Esophagus muscularis mucosa (tissue), 4 donors: ENCODE measurements at regions not wholly inside any gene's neighbourhood (a gene's known extent, or its start where the extent isn't known, plus 50 kb on each side); places are given as distances from the start of the nearest gene placed in this dataset.

Experiments used
- DNase-seq: peaks from one replicate; pipeline ENCODE4 v3.0.0-alpha.2; 2017; ENCODE audit errors: extremely low spot score
- H3K27ac ChIP-seq, 4 donors: fragments of 200-600 bp; sonication (generic); replicated peaks in 1 of 4; 1 replicate in 3 of 4; 2 replicates in 1 of 4; pipeline ENCODE4 v1.5.1; 2016 to 2019; ENCODE audit warnings: mild to moderate bottlenecking in 1 of 4
- H3K27me3 ChIP-seq, 4 donors: fragments of 200-600 bp; sonication (generic); one replicate each; pipeline versions ENCODE4 v1.5.1 to v1.6.0; 2016 to 2019
- H3K36me3 ChIP-seq, 4 donors: fragments of 200-600 bp; sonication (generic); one replicate each; pipeline ENCODE4 v1.5.1; 2016 to 2019
- H3K4me1 ChIP-seq, 4 donors: fragments of 200-600 bp; sonication (generic); one replicate each; pipeline ENCODE4 v1.5.1; 2016 to 2019
- H3K4me3 ChIP-seq, 4 donors: fragments of 200-600 bp; sonication (generic); 1 replicate in 2 of 4; 2 replicates in 2 of 4; pipeline ENCODE4 v1.5.1; 2016 to 2019; ENCODE audit warnings: mild to moderate bottlenecking in 4 of 4, moderate library complexity in 1 of 4
- H3K9me3 ChIP-seq, 4 donors: fragments of 200-600 bp; sonication (generic); 1 replicate in 3 of 4; 2 replicates in 1 of 4; pipeline ENCODE4 v1.5.1; 2016 to 2019
- EP300 ChIP-seq: sonication (generic); formaldehyde crosslinking; IDR thresholded peaks from one replicate; pipeline ENCODE4 v1.6.1; 2017; ENCODE audit warnings: antibody characterized with exemption
- POLR2A ChIP-seq: fragments of 450-650 bp; IDR thresholded peaks from one replicate; pipeline ENCODE4 v1.6.1; 2017; ENCODE audit warnings: antibody characterized with exemption, moderate library complexity, mild to moderate bottlenecking, low read depth
- POLR2AphosphoS5 ChIP-seq, 2 donors: sonication (generic); formaldehyde crosslinking; IDR thresholded peaks; one replicate each; pipeline ENCODE4 v1.6.1; 2017; ENCODE audit warnings: antibody characterized with exemption in 2 of 2
- WGBS: methylation state at CpG from one replicate; pipeline ENCODE4 v1.1.5; 2018; 5-methylcytosine and 5-hydroxymethylcytosine counted together
- intact Hi-C: fragments of 100-400 bp; cut with DNase I; formaldehyde crosslinking; loops from one replicate; pipeline ENCODE4 v1.15.1; 2023
- TF ChIP-seq, protein P1 (sequence below), 3 experiments: fragments of 200-600 bp in 2 of 3; fragments of 450-650 bp in 1 of 3; sonication (generic) in 2 of 3; IDR thresholded peaks; one replicate each; pipeline ENCODE4 v1.5.1; 2017 to 2019; ENCODE audit warnings: antibody characterized with exemption in 3 of 3, mild to moderate bottlenecking in 2 of 3, moderate library complexity in 1 of 3

DNA sequence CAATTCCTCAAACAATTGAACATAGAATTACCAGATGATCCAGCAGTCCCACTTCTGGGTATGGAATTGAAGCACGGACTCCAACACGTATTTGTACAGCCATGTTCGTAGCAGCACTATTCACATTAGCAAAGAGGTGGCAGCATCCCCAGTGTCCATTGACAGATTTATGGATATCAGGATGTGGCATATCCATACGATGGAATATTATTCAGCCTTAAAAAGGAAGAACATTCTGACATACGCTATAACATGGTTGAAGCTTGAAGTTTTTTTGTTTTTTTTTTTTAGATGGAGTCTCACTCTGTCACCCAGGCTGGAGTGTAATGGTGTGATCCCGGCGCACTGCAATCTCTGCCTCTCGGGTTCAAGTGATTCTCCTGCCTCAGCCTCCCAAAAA, 220.6 kb downstream of the ZIC5 start:
- no peak overlapping the region for H3K4me3 ChIP-seq
- intact Hi-C loops: no loop called here
- no peaks in the 10 kb centered on the region for H3K27me3 ChIP-seq
- no peaks in the 10 kb centered on the region for H3K36me3 ChIP-seq
- H3K9me3 ChIP-seq: no peaks in the 10 kb centered on the region
- DNase-seq: no peak
- WGBS: 97% methylated on average over 8 of the region's 8 CpGs
- no peak overlapping the region for H3K27ac ChIP-seq
- H3K4me1 ChIP-seq: no peaks in the 10 kb centered on the region
- TF ChIP-seq EP300: no peak
- TF ChIP-seq, protein P1, sequence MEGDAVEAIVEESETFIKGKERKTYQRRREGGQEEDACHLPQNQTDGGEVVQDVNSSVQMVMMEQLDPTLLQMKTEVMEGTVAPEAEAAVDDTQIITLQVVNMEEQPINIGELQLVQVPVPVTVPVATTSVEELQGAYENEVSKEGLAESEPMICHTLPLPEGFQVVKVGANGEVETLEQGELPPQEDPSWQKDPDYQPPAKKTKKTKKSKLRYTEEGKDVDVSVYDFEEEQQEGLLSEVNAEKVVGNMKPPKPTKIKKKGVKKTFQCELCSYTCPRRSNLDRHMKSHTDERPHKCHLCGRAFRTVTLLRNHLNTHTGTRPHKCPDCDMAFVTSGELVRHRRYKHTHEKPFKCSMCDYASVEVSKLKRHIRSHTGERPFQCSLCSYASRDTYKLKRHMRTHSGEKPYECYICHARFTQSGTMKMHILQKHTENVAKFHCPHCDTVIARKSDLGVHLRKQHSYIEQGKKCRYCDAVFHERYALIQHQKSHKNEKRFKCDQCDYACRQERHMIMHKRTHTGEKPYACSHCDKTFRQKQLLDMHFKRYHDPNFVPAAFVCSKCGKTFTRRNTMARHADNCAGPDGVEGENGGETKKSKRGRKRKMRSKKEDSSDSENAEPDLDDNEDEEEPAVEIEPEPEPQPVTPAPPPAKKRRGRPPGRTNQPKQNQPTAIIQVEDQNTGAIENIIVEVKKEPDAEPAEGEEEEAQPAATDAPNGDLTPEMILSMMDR (IDR thresholded peaks at IDR 0.05): no peak
- no peak for TF ChIP-seq POLR2A
- TF ChIP-seq POLR2AphosphoS5 (IDR thresholded peaks at IDR 0.05): no peak

DNA sequence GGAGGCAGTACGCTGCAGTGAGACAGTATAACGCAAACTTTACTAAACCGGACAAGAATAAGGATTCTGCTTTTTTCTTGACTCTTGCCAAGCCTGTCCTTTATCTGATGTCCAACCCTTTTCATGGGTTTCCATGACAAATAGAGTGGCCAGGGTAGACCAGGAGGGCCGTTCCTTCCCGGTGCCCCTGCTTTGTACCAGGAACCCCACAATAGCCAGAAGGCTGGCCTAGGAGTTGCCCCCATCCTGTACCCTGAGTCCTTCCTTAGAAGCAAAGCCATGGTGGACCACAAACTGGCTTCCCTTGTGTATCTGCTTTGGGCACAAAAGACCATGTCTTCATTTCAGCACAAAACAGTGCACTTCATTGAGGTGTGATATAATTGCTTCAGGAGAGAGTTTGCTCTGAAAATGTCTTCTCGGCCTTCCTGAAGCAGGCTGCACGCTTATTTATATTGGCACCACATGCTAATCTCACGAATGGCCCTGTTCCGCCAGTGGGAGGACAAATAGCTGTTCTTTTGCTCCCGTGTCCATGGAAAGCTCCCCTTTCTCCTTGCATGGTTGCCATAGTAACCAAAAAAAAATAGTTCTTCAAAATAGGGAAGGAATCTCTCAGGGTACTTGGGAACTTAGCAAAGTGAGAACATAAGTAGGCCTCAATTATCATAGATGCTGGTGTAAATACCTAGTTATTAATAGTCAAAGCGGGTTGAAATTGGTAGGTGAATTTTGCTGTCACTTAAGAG, 222.1 kb downstream of the ZIC5 start:
- DNase-seq: no peak
- H3K4me1 ChIP-seq: no peaks in the 10 kb centered on the region
- TF ChIP-seq EP300 (no peak), POLR2A (no peak), POLR2AphosphoS5 (IDR thresholded peaks at IDR 0.05) (no peak)
- TF ChIP-seq, protein P1 (IDR thresholded peaks at IDR 0.05): no peak
- intact Hi-C loops: no loop called here
- no peaks in the 10 kb centered on the region for H3K36me3 ChIP-seq
- WGBS: 86% methylated on average over 11 of the region's 11 CpGs
- H3K9me3 ChIP-seq: no peaks in the 10 kb centered on the region
- H3K4me3 ChIP-seq: no peak overlapping the region
- H3K27ac ChIP-seq: no peak overlapping the region
- H3K27me3 ChIP-seq: no peaks in the 10 kb centered on the region

DNA sequence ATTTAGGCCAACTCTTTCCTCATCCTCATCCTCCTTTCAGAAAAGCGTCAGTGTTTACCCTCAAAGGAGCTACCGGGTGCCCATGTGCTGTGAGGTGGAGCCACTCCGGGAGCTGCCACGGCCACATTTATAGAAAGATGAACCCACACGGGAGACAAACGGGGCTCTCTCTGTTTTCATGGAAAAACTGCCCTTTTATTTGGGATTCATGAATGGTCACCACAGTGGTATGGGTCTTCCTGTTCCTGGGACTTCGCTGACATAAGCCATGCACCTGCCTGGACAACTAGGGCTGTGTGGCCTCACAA, 224.2 kb downstream of the ZIC5 start:
- Histone ChIP-seq H3K4me3 (no peak overlapping the region), H3K4me1 (peaks cover 0 to 11% (median 4%) of the 10 kb centered on the region in 4 donors), H3K27ac (no peak overlapping the region), H3K36me3 (no peaks in the 10 kb centered on the region), H3K27me3 (no peaks in the 10 kb centered on the region), H3K9me3 (no peaks in the 10 kb centered on the region)
- DNase-seq: no peak
- TF ChIP-seq POLR2AphosphoS5 (IDR thresholded peaks at IDR 0.05) (no peak), EP300 (no peak)
- intact Hi-C loops: no loop called here
- WGBS: 65% methylated on average over 7 of the region's 7 CpGs

DNA sequence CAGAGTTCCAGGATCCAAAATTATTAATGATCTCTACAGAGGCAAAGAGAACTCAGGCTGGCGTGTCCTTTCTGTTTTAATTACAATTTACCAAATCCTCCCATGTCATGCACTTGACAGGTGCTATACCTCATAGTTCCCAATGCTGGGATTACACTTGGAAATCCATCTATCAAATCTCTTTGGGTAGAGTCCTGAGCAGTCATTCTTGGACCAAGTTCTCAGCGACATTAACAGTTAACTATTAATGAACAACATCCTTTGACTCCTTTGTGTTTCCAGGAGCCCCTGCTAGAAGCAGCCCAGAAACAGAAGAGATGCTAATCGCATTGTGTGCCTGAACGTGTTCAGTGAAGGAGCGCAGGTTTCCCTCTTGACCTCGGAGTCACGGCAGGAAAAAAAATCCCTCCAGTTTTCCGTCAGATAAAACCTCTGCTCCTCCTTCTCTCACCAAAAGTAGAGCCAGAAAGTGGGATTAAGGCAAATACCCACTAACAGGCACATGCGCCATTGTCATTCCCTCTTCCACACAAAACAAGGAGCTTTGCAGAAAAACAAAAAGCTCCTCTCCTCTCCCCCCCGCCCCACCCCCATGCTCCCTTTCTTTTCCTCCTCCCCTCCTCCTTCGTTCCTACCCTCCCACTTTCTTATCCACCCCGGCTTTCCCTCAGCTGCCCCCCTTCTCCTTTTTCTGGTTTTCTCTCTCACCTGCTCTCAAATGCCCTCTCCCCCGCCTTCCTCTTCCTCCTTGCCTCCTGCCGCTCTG, 224.7 kb downstream of the ZIC5 start:
- 58% methylated on average over 14 of the region's 14 CpGs for WGBS
- intact Hi-C loops: no loop called here
- DNase-seq: no peak
- peaks cover 0 to 17% (median 7%) of the 10 kb centered on the region in 4 donors for H3K4me1 ChIP-seq
- no peaks in the 10 kb centered on the region for H3K36me3 ChIP-seq
- H3K27me3 ChIP-seq: no peaks in the 10 kb centered on the region
- H3K27ac ChIP-seq: no peak overlapping the region
- TF ChIP-seq POLR2AphosphoS5 (IDR thresholded peaks at IDR 0.05) (no peak), EP300 (no peak), POLR2A (no peak)
- TF ChIP-seq, protein P1 (IDR thresholded peaks at IDR 0.05): no peak
- no peaks in the 10 kb centered on the region for H3K9me3 ChIP-seq
- H3K4me3 ChIP-seq: no peak overlapping the region

DNA sequence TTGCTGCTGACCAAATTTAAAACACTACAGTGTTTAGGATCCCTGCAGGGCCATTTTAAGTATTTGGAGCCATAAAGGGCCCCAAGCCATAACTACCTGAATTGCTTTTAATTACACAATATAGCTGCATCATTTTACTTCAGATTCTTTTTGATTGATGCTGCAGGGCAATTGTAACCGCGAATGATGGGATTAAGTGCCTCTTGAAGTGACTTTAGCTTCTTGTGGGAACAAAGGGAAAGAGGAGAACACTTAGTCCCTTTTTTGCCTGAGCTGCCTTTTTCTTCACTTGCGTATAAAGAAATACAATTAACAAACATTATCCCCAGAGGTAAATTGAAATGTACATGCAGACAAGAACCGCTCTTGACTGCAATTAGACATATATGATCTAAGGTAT, 228.5 kb downstream of the ZIC5 start:
- 85% methylated on average over 4 of the region's 4 CpGs for WGBS
- Histone ChIP-seq H3K27me3 (no peaks in the 10 kb centered on the region), H3K4me3 (no peak overlapping the region), H3K36me3 (no peaks in the 10 kb centered on the region), H3K27ac (no peak overlapping the region), H3K9me3 (no peaks in the 10 kb centered on the region), H3K4me1 (peaks cover 0 to 17% (median 7%) of the 10 kb centered on the region in 4 donors)
- no peak for DNase-seq
- TF ChIP-seq, protein P1 (IDR thresholded peaks at IDR 0.05): no peak
- TF ChIP-seq POLR2AphosphoS5 (IDR thresholded peaks at IDR 0.05) (no peak), POLR2A (no peak), EP300 (no peak)
- intact Hi-C loops: no loop called here
